ENCODE measurements at regions not wholly inside any gene's neighbourhood (a gene's known extent, or its start where the extent isn't known, plus 50 kb on each side); places are given as distances from the start of the nearest gene placed in this dataset.

DNA sequence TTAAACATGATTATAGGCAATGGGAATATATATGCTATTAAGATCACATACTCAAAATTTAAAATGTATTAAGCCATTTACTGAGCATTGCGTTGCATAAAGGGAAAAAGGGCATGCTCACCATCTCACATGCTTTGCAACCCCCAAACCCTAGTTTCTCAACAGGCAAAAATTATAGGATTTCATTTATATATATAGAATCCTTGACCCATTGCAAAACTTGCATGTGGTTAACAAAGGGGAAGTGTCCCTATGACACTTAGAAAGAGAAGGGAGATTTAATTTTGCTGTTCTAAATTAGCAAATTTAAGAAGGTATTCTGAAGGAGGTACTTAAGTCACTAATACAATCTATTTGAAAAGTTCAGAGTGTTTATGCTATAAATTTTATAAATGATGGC is 837.8 kb downstream of the DIPK2A start:
- TF ChIP-seq POLR2A (IDR thresholded peaks at IDR 0.05; ENCODE audit: low read depth, low read length) (no peak), TAF1 (IDR thresholded peaks at IDR 0.05; ENCODE audit: borderline replicate concordance, low read depth, low read length) (no peak), POLR2AphosphoS5 (IDR thresholded peaks at IDR 0.05; ENCODE audit: low read depth, low read length) (no peak)
